Stimulated activated CD8-positive, alpha-beta memory T cell treated with anti-CD3 and anti-CD28 coated beads, Interleukin-15, amount 100 ng/mL, for 24 hours (primary cell): ENCODE measurements at regions not wholly inside any gene's neighbourhood (a gene's known extent, or its start where the extent isn't known, plus 50 kb on each side); places are given as distances from the start of the nearest gene placed in this dataset.

ENCODE experiments used
- DNase-seq: peaks from one replicate; pipeline ENCODE4 v3.0.0-alpha.2; 2020; ENCODE audit warnings: low read depth

DNA sequence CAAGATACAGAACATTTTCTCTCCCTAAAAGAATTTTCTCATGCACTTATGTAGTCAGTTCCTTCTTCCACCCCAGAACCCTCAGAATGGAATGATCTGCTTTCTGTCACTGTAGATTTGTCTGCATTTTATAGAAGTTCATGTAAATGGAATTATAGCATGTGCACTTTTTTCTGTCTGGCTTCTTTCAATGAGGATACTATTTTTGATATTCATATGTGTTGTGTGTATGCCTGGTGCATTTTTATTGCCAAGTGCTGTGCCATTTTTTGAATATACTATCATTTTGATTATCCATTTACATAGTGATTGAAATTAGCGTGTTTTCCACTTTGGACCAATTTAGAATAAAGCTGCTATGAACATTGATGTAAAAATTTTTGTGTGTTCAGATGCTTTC, 156.6 kb upstream of the ALCAM start:
- no peak for DNase-seq

DNA sequence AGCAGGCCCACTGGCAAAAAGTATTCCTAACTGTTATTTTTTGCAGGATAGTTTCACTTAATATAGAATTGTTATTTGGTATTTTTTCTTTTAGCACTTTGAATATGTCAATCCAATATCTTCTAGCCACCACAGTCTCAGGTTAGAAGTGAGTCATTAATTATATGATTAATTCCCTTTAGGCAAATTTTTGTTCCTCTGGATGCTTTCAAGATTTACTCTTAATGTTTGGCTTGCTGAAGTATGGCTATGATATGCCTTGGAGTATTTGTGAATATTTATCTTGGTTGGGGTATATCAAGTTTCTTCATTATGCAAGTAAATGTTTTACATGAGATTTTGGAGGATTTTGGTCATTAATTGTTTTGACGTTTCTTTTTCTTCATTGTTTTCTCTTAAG, 152.1 kb upstream of the ALCAM start:
- DNase-seq: no peak

DNA sequence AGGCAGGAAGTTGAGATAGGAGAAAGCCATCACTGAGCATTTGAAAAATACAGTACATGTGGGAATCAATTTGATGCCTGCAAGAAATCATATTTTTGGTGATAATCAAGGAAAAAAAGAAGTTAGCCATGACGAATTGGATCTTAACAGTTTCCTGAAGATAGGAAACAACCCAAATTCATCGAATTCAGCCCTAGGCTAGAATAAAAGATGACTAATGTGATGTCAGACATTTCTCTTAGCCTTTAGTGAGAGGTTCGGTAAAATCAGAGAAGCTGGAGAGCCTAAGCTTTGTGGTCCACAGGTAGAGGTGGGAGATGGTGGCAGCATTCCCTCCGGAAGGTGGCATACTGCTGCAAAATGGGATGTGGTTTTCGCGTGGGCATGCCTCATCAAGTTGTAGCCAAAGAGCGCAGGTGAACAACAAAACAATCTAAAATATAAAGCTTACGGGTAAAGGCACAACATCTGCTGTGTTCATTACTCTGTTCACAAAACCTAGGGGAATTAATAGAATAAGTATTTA, 144.1 kb upstream of the ALCAM start:
- no peak for DNase-seq

DNA sequence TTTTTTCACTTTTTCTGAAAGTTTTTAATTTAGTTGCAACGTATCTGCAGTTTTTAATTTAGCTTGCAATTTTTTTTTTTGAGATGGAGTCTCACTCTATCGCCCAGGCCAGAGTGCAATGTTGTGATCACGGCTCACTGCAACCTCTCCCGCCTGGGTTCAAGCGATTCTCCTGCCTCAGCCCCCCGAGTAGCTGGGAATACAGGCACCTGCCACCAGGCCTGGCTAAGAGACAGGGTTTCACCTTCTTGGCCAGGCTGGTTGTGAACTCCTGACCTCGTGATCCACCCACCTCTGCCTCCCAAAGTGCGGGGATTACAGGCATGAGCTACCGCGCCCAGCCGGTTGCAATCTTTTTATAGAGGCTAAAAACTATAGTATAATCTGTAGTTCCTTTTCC, 142.9 kb upstream of the ALCAM start:
- no peak for DNase-seq

DNA sequence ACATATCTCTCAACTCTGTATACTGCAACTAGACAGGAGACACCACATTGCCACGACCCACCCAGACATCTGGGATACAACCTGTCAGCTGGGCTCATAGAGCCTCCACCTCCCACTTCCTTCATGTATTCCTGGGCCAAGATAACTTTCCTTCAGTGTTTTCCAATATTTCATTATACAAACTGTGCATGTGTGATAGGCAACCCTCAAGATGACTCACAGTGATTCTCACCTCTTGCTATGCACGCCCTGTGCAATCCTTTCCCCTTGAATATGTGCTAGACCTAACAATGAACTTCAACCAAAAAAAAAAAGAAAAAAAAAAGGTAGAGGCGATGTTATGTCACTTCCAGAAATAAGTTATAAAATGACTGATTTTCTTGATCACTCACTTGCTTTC, 138.0 kb upstream of the ALCAM start:
- no peak for DNase-seq

DNA sequence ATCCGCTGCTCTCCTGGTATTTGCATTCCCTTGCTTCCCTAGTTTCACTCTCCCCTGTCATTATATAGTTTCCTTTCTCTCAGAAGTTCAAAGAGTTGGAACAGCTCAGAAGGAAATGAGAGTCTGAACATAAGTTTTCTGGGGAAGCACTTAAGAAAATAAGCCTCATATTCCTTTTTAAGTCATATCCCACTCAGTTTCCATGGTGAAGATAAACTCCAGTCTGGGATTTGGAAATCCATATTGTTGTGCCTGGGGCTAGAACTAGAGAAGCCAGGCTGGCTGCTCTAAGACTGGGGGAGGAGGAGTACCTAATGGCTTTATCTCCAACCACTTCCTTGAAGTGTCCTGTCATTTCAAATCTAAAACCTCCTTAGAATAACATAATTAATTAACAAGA, 134.2 kb upstream of the ALCAM start:
- no peak for DNase-seq

DNA sequence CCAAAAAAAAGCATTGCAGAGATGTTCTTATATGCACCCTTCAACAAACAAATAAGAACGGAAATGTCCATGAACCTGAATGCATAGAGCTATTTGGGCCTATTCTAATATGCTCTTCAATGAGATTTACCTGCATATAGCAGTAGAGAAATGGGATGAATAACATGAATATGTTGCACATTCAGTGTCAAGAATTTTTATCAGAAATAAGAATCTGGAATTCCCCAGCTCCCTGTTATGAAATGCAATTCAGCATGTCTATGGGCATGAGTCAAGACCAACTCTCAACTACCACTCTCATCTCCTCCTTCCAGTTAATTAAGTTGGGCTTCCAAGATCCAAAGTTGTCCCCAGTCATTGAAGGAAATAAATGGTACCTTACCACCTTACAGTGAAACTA, 133.7 kb upstream of the ALCAM start:
- no peak for DNase-seq

DNA sequence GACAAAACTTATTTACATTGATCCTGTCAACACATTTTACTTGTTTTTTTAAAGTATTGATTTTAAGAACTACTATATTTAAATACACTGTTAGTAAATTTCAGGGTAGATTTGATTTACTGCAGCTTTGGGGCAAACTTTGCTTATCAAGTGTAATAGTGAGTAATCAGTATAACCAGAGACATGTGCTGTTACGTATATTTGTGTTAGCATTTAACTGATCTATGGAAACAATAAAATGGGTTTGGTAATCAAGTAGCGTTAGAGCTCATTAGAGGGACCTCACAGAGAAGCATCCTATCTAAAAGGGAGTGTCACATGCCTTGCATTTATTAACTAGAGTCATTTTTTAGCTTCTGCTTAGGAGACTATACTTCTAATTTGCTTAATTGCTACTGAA, 131.5 kb upstream of the ALCAM start:
- DNase-seq: no peak

DNA sequence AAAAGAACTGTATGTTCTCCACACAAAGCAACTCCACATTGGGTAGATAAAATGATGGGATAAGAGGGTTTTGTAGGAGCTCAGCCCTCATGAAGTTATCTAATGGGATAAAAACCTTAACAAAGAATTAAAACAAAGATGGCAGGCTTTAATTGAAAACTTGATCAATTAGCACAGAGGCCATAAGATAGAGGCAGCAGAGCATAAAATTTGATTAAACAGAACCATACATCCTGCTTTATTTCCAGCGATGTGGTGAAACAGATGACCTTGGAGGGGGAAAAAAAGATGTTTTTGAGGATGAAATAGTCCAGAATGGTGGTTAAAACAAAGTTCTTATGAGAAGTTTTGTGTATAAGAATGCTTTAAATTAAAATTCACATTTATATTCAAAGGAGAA, 130.9 kb upstream of the ALCAM start:
- no peak for DNase-seq

DNA sequence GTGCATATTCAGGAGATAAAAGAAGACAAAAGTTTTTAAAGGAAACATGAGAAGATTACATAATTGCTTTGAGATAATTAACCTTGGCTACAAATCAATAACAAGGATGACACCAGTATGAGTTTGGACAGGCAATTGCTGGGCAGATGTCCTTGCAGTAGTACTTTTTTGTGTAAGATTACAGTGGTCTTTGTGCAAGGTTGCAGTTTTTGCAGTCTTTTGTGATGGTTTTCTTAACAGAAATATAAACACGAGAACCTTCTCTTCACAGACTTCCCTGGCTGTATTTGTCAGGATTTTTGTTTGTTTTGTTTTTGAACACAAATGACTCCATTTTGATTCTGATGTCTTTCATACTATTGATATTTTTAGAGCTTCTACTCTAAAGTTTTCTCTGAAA, 128.3 kb upstream of the ALCAM start:
- no peak for DNase-seq

DNA sequence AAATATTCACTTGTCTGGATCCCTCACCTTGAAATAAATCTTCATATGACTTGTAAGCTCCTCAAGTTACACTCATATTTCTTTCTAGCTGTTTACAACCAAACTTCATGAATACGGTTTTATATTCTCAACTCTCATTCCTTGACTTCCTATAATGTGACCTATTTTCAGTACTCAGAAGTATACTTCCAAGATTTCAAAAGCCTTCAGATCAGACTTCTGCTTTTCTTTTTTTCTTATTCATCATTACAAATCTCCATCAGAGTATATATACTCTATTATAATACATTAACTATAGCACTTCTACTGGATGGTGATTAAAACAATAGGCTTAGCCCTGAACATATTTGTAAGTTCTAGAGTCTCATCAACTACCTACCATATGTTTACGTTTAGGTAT, 123.6 kb upstream of the ALCAM start:
- DNase-seq: no peak

DNA sequence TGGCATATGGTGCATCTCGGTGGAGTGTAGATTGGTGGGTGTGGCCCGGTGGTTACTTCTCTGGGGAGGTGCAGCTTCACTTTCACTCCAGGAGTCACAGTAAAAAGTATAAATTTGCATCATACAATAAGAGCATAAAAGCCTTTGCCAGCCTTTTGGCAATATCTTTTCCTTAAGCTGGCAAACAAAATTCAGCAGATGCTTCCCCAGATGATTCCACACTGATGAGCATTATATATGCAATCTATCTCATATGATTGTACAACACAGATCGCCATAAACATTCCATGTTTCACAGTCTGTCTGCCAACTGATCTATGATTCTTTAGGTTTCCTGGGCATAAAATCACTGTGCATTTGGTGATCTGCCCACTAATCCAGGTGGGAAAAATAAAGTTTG, 120.2 kb upstream of the ALCAM start:
- DNase-seq: no peak

DNA sequence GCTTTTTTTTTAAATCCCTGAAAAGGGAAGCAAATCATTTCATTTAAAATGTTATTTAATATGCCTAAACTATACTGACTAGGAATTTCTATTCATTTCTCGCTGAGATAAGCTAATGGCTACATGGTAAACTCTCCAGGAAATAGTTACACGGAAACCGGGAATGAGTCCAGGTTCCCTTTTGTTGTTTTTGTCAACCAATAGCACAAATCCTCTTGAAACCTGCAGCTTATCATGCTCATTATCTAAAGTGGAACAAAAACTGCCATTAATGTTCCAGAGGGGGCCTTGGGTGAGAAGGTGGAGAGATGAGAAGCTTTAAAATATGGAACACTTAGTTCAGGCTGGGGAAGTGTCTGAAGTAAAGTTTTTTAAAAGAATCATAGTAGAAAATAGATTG, 113.5 kb upstream of the ALCAM start:
- DNase-seq: no peak

DNA sequence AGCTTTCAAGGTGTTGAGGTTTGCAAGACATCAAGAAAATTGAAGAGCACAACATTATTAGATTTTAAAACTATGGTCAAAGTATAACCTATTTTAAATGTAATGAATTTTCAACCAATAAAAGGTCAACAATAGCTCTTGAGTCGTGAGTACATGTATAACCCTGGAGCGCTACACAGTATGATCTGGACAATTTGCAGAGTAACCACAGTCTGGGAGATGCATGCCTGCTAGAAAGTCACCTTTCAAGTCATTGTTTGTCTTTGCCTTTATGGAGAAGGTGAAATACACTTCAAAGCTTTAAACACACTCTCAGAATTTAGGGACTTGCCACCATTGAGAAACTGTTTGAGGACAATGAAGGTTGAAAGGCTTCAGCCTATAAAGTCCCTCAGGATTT, 112.6 kb upstream of the ALCAM start:
- DNase-seq: no peak

DNA sequence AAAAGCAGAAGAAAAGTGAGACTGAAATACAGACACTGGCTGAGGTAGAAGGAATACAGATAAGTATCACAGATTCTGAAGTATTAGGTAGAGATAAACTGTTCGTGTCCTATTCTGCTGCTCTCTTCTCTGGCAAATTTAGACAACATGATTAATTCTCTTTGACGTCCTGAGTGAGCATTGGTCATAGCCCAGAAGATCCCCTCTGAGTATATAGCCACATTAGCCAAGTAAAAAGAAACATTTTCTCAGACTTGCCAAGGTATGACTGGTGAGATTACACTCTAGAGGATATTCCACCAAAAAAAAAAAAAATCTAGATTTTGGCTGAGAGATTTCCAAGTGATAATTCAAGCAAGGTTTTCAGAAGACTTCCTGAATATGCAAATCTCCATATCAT, 111.4 kb upstream of the ALCAM start:
- no peak for DNase-seq

DNA sequence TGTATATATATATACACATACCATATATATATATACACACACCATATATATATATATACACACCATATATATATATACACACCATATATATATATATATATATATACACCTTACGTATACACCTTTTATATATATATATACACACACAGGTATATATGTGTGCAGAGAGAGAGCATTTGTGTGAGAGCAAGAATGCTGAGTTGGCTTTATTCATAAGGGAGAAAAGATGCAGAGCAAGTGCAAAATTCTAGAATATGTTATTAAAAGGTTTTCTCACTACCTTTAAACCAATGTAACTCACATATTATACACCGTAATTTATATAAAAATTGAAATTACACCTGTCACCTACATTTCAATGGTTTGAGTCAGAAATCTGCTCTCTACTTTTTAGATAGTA, 107.2 kb upstream of the ALCAM start:
- no peak for DNase-seq

DNA sequence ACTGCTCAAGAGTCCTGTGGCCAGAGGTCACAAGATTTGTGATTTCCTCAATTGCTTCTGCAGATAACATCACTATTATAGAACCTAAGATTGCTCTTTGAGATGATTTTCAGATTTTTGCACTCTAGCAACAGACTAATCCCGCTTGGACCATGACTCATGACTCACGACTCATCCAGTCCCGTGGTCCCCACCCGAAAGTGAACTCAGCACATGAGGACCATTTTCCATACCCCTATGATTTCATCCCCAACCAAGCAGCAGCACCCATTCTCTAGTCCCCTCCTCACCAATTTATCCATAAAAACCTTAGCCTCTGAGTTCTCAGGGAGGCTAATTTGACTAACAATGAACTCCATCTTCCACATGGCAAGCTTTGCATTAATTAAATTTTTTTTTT, 106.3 kb upstream of the ALCAM start:
- no peak for DNase-seq

DNA sequence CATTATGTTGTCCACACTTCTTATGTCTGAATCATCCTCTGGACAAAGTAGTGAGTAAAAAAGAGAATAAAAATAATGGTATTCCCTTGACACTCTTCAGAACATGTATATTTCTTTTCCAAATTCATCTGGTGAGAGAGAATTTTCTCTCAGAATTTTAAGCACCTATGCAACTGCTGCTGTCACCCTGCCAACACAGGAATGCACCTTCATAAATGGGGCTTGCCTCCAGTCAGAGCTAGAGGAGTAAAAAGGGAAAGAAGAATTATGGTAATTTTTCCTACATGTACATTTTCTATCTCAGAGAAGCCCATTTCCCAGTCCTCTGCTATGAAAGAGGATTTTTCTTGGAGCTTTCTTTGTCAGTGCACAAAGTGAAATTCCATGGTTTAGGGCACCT, 92.2 kb upstream of the ALCAM start:
- no peak for DNase-seq

DNA sequence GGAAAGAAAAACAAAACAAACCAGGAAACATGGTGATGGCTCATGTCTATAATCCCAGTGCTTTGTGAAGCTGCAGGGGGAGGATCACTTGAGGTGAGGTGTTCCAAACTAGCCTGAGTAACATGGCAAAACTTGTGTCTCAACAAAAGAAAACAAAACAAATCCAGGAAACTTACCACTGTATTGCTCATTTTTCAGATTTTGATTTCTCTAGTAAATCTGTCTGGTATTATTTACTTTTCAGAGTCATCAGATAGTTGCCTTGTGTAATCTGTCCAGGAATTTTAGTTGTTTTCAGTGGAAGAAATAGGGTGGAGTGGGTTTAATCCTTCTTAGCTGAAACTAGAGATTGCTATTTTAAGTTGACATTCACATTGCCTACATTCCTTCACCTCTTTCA, 91.8 kb upstream of the ALCAM start:
- no peak for DNase-seq

DNA sequence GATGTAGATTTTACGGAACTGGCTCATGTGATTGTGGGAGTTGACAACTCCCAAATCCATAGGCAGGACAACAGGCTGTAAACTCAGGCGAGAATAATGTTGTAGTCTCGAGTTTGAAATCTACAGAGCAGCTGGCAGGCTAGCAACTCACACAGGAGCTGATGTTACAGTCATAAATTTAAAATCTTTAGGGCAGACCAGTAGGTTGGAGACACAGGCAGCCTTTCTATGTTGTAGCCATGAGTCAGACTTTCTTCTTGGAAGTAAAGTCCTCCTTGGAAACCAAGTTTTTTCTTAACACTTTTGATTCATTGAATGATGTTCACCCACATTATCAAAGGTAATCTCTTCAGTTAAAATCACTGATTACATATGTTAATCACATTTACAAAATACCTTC, 89.1 kb upstream of the ALCAM start:
- no peak for DNase-seq

DNA sequence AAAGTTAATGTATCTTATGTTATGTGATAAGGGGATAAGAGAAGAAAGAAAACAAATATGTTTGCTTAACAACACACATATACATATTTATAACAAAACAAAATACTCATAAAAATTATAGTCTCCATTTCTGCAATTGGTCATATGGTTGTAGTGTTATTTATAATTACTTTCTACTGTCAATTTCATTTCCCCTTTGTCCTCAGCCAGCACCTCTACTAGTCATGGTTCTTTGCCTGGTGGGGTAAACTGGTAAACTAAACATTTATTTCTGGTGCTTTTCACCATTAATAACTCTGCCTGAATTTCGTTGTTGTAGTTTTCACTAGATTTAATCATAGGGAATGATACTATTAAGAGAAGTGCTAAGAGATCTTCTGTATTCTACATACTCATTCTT, 88.0 kb upstream of the ALCAM start:
- DNase-seq: no peak

DNA sequence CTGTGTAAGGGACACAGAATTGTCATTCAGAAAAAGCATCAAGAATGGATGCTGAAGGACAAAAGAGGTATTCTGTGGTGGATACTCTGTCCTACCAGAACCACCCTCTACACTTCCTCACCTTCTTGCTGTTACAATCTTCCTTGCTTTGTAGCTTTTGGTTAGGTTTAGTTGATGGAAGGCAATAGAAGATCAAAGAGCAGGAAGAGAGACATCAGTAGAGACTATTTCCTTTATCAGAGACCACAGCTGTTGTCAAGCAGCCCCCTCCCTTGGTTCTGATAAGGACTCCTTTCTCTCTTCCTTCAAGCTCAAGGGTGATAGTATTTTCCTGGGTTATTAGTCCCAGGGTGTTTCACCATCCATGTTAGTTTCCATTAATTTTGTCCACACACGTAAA, 84.7 kb upstream of the ALCAM start:
- no peak for DNase-seq

DNA sequence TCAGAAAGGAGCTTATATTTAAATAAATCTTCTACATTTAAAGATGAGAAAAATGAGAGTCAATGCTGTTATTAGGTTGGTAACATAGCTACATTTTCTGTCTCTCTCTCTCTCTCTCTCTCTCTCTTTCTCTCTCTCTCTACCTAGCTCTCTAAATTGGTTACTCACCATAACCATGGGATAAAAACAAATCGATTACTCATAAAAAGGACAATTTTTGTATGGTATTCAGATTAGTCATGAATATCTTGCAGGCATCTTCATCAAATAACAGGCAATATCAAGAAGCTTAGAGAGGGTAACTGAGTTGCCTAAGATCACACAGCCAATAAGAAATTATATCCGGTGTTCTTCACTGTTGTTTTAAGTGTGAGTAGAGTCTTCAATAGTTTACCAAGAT, 81.8 kb upstream of the ALCAM start:
- no peak for DNase-seq

DNA sequence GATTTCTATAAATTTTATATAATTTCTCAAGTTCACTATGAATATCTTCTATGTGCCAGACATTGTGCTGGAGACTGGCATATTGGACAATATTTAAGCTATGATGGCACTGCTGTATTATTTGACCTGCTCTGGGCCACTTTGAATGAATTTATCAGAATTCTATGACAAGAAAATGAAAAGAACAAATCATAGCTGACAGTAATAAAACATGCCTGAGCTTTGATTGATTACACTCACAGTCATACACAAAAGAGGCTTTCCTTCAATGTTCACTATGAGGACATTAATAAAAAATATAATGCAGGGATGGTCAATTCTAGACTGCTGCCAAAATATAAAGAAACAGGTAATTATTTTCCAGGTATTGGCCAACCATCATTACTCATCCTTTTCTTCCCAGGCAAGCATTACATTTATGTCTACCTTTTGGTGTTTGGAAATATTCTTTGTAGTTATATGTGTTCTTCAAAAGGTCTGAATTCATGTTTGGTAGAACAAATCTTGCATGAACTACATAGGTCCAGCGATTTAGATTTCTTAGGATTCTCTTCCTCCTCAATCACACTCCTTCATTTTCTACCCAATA, 81.0 kb upstream of the ALCAM start:
- no peak for DNase-seq

DNA sequence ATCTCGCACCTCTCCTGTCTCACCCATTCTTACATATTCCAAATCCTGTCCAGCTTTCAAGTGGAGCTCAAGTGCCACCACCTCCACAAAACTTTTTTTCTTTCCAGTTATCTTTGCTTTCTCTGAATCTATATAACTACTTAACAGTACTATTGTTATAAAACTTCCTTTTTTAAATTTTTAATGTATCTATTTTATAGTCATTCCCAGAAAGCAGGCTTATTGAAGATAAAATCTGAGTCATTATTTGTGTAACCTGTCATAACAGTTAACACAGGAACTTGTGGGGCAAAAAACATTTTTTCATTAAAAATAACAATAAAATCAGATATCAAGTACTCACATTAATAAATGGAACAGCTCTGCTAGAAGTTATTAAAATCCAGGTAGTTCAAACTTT, 73.3 kb upstream of the ALCAM start:
- DNase-seq: no peak
